Endothelial cell of umbilical vein (primary cell): ENCODE measurements at regions not wholly inside any gene's neighbourhood (a gene's known extent, or its start where the extent isn't known, plus 50 kb on each side); places are given as distances from the start of the nearest gene placed in this dataset.

ENCODE experiments used
- BruUV-seq: library from RNA; stranded (reverse); fragments of 400-500 nt; replicated peaks from 2 replicates; lab custom pipeline; 2021; lab: Mats Ljungman, UMichigan
- CTCF ChIA-PET: fragments of 300-600, 350-600 bp; sonication (Branson Sonifier 250); formaldehyde crosslinking; loops from one replicate; lab custom pipeline; 2021; ENCODE audit warnings: antibody characterized with exemption, inconsistent platforms; lab: Charles Lee
- POLR2A ChIA-PET: fragments of 300-600, 350-600 bp; sonication (Branson Sonifier 250); formaldehyde crosslinking; loops from one replicate; lab custom pipeline; 2021; ENCODE audit warnings: antibody characterized with exemption, inconsistent platforms; lab: Charles Lee
- DNase-seq: peaks from one replicate; pipeline ENCODE4 v3.0.0-alpha.2; 2011; ENCODE audit warnings: low read depth, low spot score
- FAIRE-seq: peaks from 2 replicates; lab custom pipeline; 2011; peaks lifted over from hg19 to GRCh38; lab: Jason Lieb, UNC
- H2AFZ ChIP-seq: 2 replicates; pipeline ENCODE4 v1.6.0; 2012; ENCODE audit warnings: low read depth, low read length, control low read depth, inconsistent platforms
- H3K27ac ChIP-seq: 2 replicates; pipeline ENCODE4 v1.5.1; 2011; ENCODE audit warnings: low read depth, mild to moderate bottlenecking, control low read depth, low read length, moderate library complexity; ENCODE audit not compliant: insufficient read depth
- H3K27me3 ChIP-seq, 2 experiments: 2 replicates each; pipeline versions ENCODE4 v1.6.0 to v1.6.1; 2011; ENCODE audit warnings: low read length in 2 of 2, mixed read lengths in 1 of 2; ENCODE audit not compliant: control insufficient read depth in 2 of 2, insufficient read depth in 2 of 2
- H3K36me3 ChIP-seq, 2 experiments: 2 replicates in 1 of 2; 3 replicates in 1 of 2; pipeline ENCODE4 v1.5.1; 2011; ENCODE audit warnings: low read length in 2 of 2, mild to moderate bottlenecking in 1 of 2, moderate library complexity in 1 of 2; ENCODE audit not compliant: control insufficient read depth in 2 of 2, insufficient read depth in 2 of 2; ENCODE audit errors: extremely low read depth in 1 of 2
- H3K4me1 ChIP-seq: 3 replicates; pipeline ENCODE4 v1.5.1; 2011; ENCODE audit warnings: mild to moderate bottlenecking, low read length; ENCODE audit not compliant: control insufficient read depth, insufficient read depth; ENCODE audit errors: extremely low read depth
- H3K4me2 ChIP-seq: 2 replicates; pipeline ENCODE4 v1.6.1; 2011; ENCODE audit warnings: low read length, control low read depth, mixed read lengths; ENCODE audit not compliant: insufficient read depth
- H3K4me3 ChIP-seq, 3 experiments: fragments of 200-600 bp in 1 of 3; sonication (generic), shearing (Covaris generic) in 1 of 3; replicated peaks in 1 of 3; 2 replicates each; pipeline ENCODE4 v1.5.1; 2011 to 2016; ENCODE audit warnings: control low read depth in 3 of 3, low read length in 3 of 3, mild to moderate bottlenecking in 2 of 3, inconsistent platforms in 1 of 3, low read depth in 1 of 3, moderate library complexity in 1 of 3; ENCODE audit not compliant: insufficient read depth in 1 of 3
- H3K79me2 ChIP-seq: 2 replicates; pipeline ENCODE4 v1.6.0; 2012; ENCODE audit warnings: low read length, inconsistent platforms; ENCODE audit not compliant: control insufficient read depth, insufficient read depth
- H3K9ac ChIP-seq: replicated peaks from 2 replicates; pipeline ENCODE3; 2011; ENCODE audit warnings: low read length, control low read depth; ENCODE audit not compliant: insufficient read depth; ENCODE audit errors: extremely low read depth
- H3K9me1 ChIP-seq: replicated peaks from 3 replicates; pipeline ENCODE4 v1.6.0; 2011; ENCODE audit warnings: mild to moderate bottlenecking, low read length; ENCODE audit not compliant: control insufficient read depth, insufficient read depth; ENCODE audit errors: extremely low read depth
- H3K9me3 ChIP-seq: replicated peaks from 2 replicates; pipeline ENCODE4 v1.5.1; 2012; ENCODE audit warnings: low read length, inconsistent platforms; ENCODE audit not compliant: control insufficient read depth, insufficient read depth
- H4K20me1 ChIP-seq: replicated peaks from 2 replicates; pipeline ENCODE3; 2011; ENCODE audit warnings: mild to moderate bottlenecking, low read length; ENCODE audit not compliant: control insufficient read depth, insufficient read depth; ENCODE audit errors: extremely low read depth
- CTCF ChIP-seq, 2 donors: IDR thresholded peaks; 1 replicate in 1 of 2; 2 replicates in 1 of 2; pipeline ENCODE4 v1.5.1; 2011; ENCODE audit warnings: low read length in 2 of 2, mild to moderate bottlenecking in 2 of 2, moderate library complexity in 2 of 2, control low read depth in 1 of 2, inconsistent platforms in 1 of 2, low read depth in 1 of 2; ENCODE audit not compliant: insufficient read depth in 1 of 2; ENCODE audit errors: extremely low read depth in 1 of 2
- EZH2 ChIP-seq: IDR thresholded peaks from 2 replicates; pipeline ENCODE4 v1.6.1; 2012; ENCODE audit warnings: borderline replicate concordance, low read depth, mild to moderate bottlenecking, moderate library complexity, low read length, inconsistent platforms; ENCODE audit not compliant: severe bottlenecking
- FOS ChIP-seq: IDR thresholded peaks from 2 replicates; pipeline ENCODE4 v1.6.1; 2011; ENCODE audit warnings: mild to moderate bottlenecking, low read length, moderate library complexity, borderline replicate concordance; ENCODE audit not compliant: insufficient read depth
- GATA2 ChIP-seq: IDR thresholded peaks from 2 replicates; pipeline ENCODE4 v1.7.0; 2011; ENCODE audit warnings: low read depth, mild to moderate bottlenecking, moderate library complexity, mixed read lengths, low read length; ENCODE audit not compliant: insufficient read length, insufficient read depth
- MYC ChIP-seq: IDR thresholded peaks from one replicate; pipeline ENCODE4 v1.6.1; 2011; ENCODE audit warnings: mild to moderate bottlenecking, low read depth, low read length
- POLR2A ChIP-seq: IDR thresholded peaks from 2 replicates; pipeline ENCODE4 v1.6.1; 2012; ENCODE audit warnings: low read depth, mild to moderate bottlenecking, control low read depth, low read length
- POLR2AphosphoS5 ChIP-seq: IDR thresholded peaks from 2 replicates; pipeline ENCODE4 v1.6.1; 2012; ENCODE audit warnings: low read depth, mild to moderate bottlenecking, control low read depth, low read length, moderate library complexity; ENCODE audit not compliant: insufficient read depth
- dilution Hi-C: fragments of 300-500 bp; cut with MboI; formaldehyde crosslinking; loops from one replicate; pipeline ENCODE4 v1.15.0; 2019; ENCODE audit warnings: low sequenced_read_pairs; ENCODE audit not compliant: extremely low pct_ligation_motif_present
- intact Hi-C: fragments of 100-400 bp; cut with micrococcal nuclease; formaldehyde crosslinking; loops from one replicate; pipeline ENCODE4 v1.10.0; 2022
- TF ChIP-seq, protein P1 (sequence below): IDR thresholded peaks from 2 replicates; pipeline ENCODE4 v1.6.1; 2011; ENCODE audit not compliant: insufficient read depth, insufficient read length

DNA sequence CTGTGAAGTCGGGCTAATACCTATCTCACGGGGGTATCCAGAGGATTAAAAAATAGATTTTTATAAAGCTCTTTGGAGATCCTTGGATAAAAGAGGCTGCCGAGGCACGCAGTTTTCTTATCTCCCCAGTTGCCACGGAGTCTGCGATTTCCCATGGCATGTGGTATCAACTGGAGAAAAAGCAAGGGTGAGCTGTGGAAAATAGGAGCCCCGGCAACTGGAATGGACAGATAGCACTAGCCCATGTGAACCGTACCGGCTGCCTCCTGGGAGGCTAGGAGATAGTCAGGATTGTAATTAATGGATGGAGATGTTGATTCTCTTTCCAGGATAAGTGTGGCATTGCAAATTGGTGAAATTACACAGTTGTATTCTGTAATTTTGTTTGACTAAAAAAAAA is 407.6 kb upstream of the KCNH7 start:
- no peak overlapping the region for H3K4me3 ChIP-seq
- TF ChIP-seq FOS = no peak
- no peak for TF ChIP-seq POLR2AphosphoS5
- TF ChIP-seq CTCF (IDR thresholded peaks at IDR 0.05; ENCODE audit: extremely low read depth in 1 of 2, insufficient read depth in 1 of 2, low read depth in 1 of 2, low read length in 2 of 2) = no peak
- TF ChIP-seq POLR2A = no peak
- no peak for TF ChIP-seq EZH2
- no peak for TF ChIP-seq GATA2
- BruUV-seq = no TSS peak
- H3K27me3 ChIP-seq = no peaks in the 10 kb centered on the region
- intact Hi-C loops = no loop called here
- H3K9ac ChIP-seq = no peak overlapping the region
- no peaks in the 10 kb centered on the region for H3K9me1 ChIP-seq
- H3K79me2 ChIP-seq = no peaks in the 10 kb centered on the region
- dilution Hi-C loops = no loop called here
- H2AFZ ChIP-seq = no peak overlapping the region
- DNase-seq (no peak), FAIRE-seq (no peak)
- CTCF ChIA-PET = no interaction called here
- H3K4me1 ChIP-seq = no peaks in the 10 kb centered on the region
- POLR2A ChIA-PET = no interaction called here
- H3K36me3 ChIP-seq = no peaks in the 10 kb centered on the region
- no peak overlapping the region for H3K27ac ChIP-seq
- H3K9me3 ChIP-seq = no peaks in the 10 kb centered on the region
- H3K4me2 ChIP-seq = no peak overlapping the region
- no peaks in the 10 kb centered on the region for H4K20me1 ChIP-seq

DNA sequence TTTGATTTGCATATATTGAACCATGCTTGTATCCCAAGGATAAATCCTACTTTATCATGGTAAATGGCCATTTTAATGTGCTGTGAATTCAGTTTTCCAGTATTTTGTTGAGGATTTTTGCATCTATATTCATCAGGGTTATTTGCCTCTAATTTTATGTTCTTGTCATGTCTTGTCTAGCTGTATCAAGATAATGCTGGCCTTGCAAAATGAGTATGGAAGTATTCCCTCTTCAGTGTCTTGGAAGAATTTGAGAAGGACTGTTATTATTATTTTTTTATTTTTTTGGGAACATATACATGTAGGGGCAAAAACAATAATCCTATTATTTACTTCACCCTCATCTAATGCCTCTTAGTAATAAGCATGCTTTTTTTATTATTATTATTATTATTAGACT is 398.0 kb upstream of the KCNH7 start:
- no peak overlapping the region for H3K4me3 ChIP-seq
- no peak for DNase-seq
- H2AFZ ChIP-seq = no peak overlapping the region
- H3K4me1 ChIP-seq = no peaks in the 10 kb centered on the region
- H3K9me1 ChIP-seq = no peaks in the 10 kb centered on the region
- no peak for TF ChIP-seq GATA2
- no peak for TF ChIP-seq CTCF (IDR thresholded peaks at IDR 0.05; ENCODE audit: extremely low read depth in 1 of 2, insufficient read depth in 1 of 2, low read depth in 1 of 2, low read length in 2 of 2)
- no peak for TF ChIP-seq MYC
- TF ChIP-seq, protein P1, sequence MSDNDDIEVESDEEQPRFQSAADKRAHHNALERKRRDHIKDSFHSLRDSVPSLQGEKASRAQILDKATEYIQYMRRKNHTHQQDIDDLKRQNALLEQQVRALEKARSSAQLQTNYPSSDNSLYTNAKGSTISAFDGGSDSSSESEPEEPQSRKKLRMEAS = no peak
- no peaks in the 10 kb centered on the region for H4K20me1 ChIP-seq
- no peaks in the 10 kb centered on the region for H3K27me3 ChIP-seq
- intact Hi-C loops (no loop called here), dilution Hi-C loops (no loop called here)
- H3K9me3 ChIP-seq = no peaks in the 10 kb centered on the region
- no peaks in the 10 kb centered on the region for H3K79me2 ChIP-seq
- H3K4me2 ChIP-seq = no peak overlapping the region
- no peak overlapping the region for H3K9ac ChIP-seq
- FAIRE-seq = no peak
- H3K27ac ChIP-seq = no peak overlapping the region
- no peaks in the 10 kb centered on the region for H3K36me3 ChIP-seq
- ChIA-PET CTCF (no interaction called here), POLR2A (no interaction called here)
- BruUV-seq = no TSS peak
